ENCODE measurements at regions not wholly inside any gene's neighbourhood (a gene's known extent, or its start where the extent isn't known, plus 50 kb on each side); places are given as distances from the start of the nearest gene placed in this dataset.
"Not testable (repeated sequence)": the region's sequence is repeated elsewhere in the genome, so short reads cannot be mapped to it uniquely, and the experiment has no call there.

GRCh38 chr9:78989031-78989658 lies 582.6 kb upstream of the TLE4 start:
- no peak for DNase-seq

- no peak for DNase-seq
Measured at GRCh38 chr9:78994471-78994870, 577.3 kb upstream of the TLE4 start.

- not testable (repeated sequence) for DNase-seq
Measured at GRCh38 chr9:78994974-78995373, 576.8 kb upstream of the TLE4 start.

GRCh38 chr9:78997296-78997695 lies 574.5 kb upstream of the TLE4 start:
- no peak for DNase-seq

GRCh38 chr9:79000230-79001002 lies 571.3 kb upstream of the TLE4 start:
- no peak for DNase-seq

GRCh38 chr9:79001012-79001411 lies 570.8 kb upstream of the TLE4 start:
- no peak for DNase-seq

GRCh38 chr9:79003514-79003913 lies 568.3 kb upstream of the TLE4 start:
- DNase-seq = no peak

- DNase-seq = no peak
Measured at GRCh38 chr9:79004032-79004431, 567.7 kb upstream of the TLE4 start.

GRCh38 chr9:79006546-79006945 lies 565.2 kb upstream of the TLE4 start:
- DNase-seq = no peak

GRCh38 chr9:79007701-79008483 lies 563.9 kb upstream of the TLE4 start:
- DNase-seq = no peak

- no peak for DNase-seq
Measured at GRCh38 chr9:79008916-79009315, 562.8 kb upstream of the TLE4 start.

GRCh38 chr9:79011461-79011860 lies 560.3 kb upstream of the TLE4 start:
- no peak for DNase-seq

- DNase-seq = no peak
Measured at GRCh38 chr9:79012561-79012960, 559.2 kb upstream of the TLE4 start.

- no peak for DNase-seq
Measured at GRCh38 chr9:79013715-79014610, 557.8 kb upstream of the TLE4 start.

- DNase-seq = no peak
Measured at GRCh38 chr9:79014929-79015699, 556.7 kb upstream of the TLE4 start.

- DNase-seq = no peak
Measured at GRCh38 chr9:79015951-79016350, 555.8 kb upstream of the TLE4 start.

- peak; percentile 3 for DNase-seq
Measured at GRCh38 chr9:79020276-79020675, 551.5 kb upstream of the TLE4 start.

- no peak for DNase-seq
Measured at GRCh38 chr9:79021084-79021483, 550.7 kb upstream of the TLE4 start.

GRCh38 chr9:79023134-79023580 lies 548.6 kb upstream of the TLE4 start:
- no peak for DNase-seq

GRCh38 chr9:79026316-79026715 lies 545.4 kb upstream of the TLE4 start:
- DNase-seq = no peak

- DNase-seq = no peak
Measured at GRCh38 chr9:79028101-79028500, 543.7 kb upstream of the TLE4 start.

GRCh38 chr9:79034583-79034982 lies 537.2 kb upstream of the TLE4 start:
- DNase-seq = no peak
